ENCODE measurements at regions not wholly inside any gene's neighbourhood (a gene's known extent, or its start where the extent isn't known, plus 50 kb on each side); places are given as distances from the start of the nearest gene placed in this dataset.

GRCh38 chr16:85327731-85328675, 215.7 kb upstream of the CIBAR2 start:
- no peak for DNase-seq (ENCODE audit: low spot score)

- no peak for DNase-seq (ENCODE audit: low spot score)
These were observed 216.4 kb upstream of the CIBAR2 start for GRCh38 chr16:85328676-85329058.

- no peak for DNase-seq (ENCODE audit: low spot score)
These were observed 217.0 kb upstream of the CIBAR2 start for GRCh38 chr16:85329059-85329812.

GRCh38 chr16:85330006-85330693, 217.9 kb upstream of the CIBAR2 start:
- DNase-seq (ENCODE audit: low spot score) = no peak

- peak; percentile 86 for DNase-seq (ENCODE audit: low spot score)
These were observed 218.5 kb upstream of the CIBAR2 start for GRCh38 chr16:85330694-85331188.

GRCh38 chr16:85331688-85332087, 219.4 kb upstream of the CIBAR2 start:
- no peak for DNase-seq (ENCODE audit: low spot score)

- DNase-seq (ENCODE audit: low spot score) = no peak
These were observed 219.9 kb upstream of the CIBAR2 start for GRCh38 chr16:85332175-85332574.

- no peak for DNase-seq (ENCODE audit: low spot score)
These were observed 221.1 kb upstream of the CIBAR2 start for GRCh38 chr16:85333337-85333736.

GRCh38 chr16:85333744-85334640, 221.7 kb upstream of the CIBAR2 start:
- DNase-seq (ENCODE audit: low spot score) = no peak

- peak; percentile 66 for DNase-seq (ENCODE audit: low spot score)
These were observed 222.7 kb upstream of the CIBAR2 start for GRCh38 chr16:85334718-85335583.

- DNase-seq (ENCODE audit: low spot score) = no peak
These were observed 223.6 kb upstream of the CIBAR2 start for GRCh38 chr16:85335584-85336491.

- DNase-seq (ENCODE audit: low spot score) = no peak
These were observed 225.8 kb upstream of the CIBAR2 start for GRCh38 chr16:85337910-85338637.

- DNase-seq (ENCODE audit: low spot score) = no peak
These were observed 226.3 kb upstream of the CIBAR2 start for GRCh38 chr16:85338638-85338982.

- DNase-seq (ENCODE audit: low spot score) = no peak
These were observed 226.9 kb upstream of the CIBAR2 start for GRCh38 chr16:85338989-85339685.

- no peak for DNase-seq (ENCODE audit: low spot score)
These were observed 229.9 kb upstream of the CIBAR2 start for GRCh38 chr16:85341972-85342695.

- DNase-seq (ENCODE audit: low spot score) = no peak
These were observed 232.3 kb upstream of the CIBAR2 start for GRCh38 chr16:85344502-85345128.

- no peak for DNase-seq (ENCODE audit: low spot score)
These were observed 232.9 kb upstream of the CIBAR2 start for GRCh38 chr16:85345129-85345639.

All from HuH-7.5 (cell line).